Inferior parietal cortex (tissue), 1 donor: ENCODE measurements at regions not wholly inside any gene's neighbourhood (a gene's known extent, or its start where the extent isn't known, plus 50 kb on each side); places are given as distances from the start of the nearest gene placed in this dataset.

Experiments
- DNase-seq: peaks from one replicate; pipeline ENCODE4 v3.0.0-alpha.2; 2016; ENCODE audit errors: extremely low spot score

DNA sequence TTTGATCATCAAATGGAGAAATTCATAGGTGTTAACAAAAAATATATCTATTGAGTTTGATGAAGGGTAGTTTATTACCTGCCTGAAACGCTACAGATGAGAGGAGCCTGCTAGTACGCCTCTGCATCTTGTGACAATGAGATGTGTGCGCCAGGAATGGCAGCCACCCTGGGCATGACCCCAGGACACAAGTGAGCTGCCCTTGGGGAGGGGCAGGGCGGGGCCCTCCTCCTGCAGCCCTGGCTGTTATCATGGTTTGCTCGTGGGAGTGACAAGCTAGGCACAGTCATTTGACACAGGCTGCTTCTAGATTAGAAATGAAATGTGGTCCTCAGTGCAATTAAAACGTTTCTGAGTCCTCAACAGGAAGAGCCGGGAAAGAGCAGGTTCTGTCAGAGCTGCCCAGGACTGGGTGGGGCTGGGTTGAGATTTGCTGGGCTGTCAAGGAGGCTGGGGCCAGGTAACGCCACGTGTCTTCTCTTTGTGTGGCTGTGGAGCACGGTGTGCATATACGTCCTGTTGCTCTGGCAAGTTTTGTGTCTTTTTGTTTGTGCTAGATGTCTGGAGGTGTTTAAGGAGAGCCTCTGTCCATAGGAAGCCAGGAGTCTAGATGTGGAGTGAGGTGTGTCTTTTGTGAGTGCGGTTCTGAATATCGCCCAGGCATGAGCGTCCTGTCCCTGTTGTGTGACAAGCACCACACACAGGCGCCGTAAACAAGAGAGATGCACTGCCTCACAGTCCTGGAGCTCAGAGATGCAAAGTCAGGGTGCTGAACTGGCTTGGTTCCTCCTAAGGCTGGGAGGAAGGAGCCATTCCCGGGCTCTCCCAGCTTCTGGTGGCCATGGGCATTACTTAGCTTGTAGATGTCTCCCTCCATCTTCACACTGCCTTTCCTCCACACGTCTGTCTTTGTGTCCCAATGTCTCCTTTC is 129.0 kb upstream of the IRX4 start:
- no peak for DNase-seq

DNA sequence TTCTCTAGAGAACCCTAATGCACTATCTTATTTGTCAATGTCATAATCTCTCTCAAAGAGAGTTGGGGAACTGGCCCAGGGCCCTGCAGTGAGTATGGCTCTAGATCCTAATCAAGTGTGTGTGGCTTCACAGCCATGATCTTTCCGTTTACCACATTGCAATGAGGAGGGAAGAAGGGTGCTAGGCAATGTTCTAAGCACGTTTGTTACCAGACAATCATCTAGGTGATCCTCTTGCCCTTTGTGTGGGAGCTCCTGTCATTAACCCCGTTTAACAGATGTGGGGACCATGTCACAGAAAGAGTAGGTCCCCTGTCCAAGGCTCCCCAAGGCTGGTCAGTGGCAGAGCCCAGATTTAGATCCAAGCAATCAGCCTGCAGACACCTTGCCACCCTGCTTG is 128.2 kb upstream of the IRX4 start:
- no peak for DNase-seq

GRCh38 chr5:2009986-2010914 is 127.5 kb upstream of the IRX4 start:
- DNase-seq: no peak

DNA sequence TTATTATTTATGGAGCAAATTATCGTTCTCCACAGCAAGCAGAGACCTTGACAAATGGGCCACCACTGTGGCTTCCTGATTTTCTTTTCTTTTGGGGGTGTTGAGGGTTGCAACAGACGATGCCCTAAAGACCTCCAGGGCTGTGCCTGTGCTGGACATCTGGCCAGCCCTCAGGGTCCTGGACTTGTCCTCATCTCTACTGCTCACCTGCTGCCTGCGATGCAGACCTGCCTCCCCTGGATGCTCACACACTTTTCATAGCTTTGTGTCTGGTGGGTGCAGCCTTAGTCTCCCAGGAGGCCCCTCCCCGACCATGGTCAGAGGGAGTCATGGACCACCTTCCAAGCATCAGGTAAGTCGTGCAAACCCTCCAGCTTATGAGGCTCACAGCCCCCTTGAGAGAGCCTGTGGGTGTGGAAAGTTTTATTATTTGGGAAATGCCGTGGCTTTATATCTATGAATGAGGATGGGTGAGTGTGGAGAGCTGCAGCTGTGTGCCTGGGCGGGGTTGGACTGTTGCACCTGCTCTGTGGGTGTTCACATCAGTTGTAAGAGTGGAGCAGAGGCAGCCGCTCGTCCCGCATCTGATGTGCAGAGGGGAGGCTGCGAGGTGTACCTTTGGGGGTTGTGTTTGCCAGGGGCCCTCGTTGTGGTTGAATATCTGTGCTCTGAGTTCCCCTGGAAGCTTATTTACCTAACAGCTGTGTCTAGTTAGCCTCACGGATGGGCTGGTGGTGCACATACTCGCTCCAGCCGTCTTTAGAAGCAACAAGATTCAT is 126.3 kb upstream of the IRX4 start:
- no peak for DNase-seq

GRCh38 chr5:2007878-2008501 is 125.3 kb upstream of the IRX4 start:
- DNase-seq: no peak

DNA sequence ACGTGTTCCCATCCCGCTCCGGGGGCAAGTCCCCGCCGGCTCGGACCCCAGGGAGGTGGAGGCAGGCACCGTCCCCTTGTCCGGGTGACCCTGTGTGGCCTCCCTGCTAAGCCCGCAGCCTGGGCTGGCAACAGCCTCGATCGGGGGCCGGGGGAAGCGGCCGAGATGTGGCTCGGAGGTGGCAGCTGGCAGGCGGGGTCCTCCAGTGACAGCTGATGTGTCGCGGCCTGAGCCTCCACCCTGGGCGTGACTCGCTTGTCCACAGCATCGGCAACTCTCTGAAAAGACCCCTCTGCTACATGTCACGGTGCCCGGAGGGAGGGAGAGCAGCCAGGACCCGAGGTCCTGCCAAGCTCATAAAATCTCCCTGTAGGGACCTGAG is 124.8 kb upstream of the IRX4 start:
- DNase-seq: no peak

DNA sequence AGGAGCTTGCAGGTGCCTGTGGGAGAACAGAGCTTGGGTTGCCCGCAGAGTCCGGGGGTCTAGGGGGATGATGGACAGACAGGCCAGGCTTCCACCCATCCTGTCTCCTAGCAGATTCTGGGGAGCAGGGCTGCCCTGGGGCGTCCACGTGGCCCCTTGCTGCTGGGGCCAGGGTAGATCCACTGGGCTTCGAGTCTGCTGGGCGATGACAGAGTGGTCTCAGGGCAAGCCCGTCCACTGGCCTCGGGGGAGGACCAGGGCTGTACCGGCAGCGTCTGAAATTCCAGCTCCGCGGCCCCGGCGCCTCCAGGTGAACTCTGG is 124.2 kb upstream of the IRX4 start:
- DNase-seq: no peak

- DNase-seq: no peak
Observed at GRCh38 chr5:2006193-2006970, 123.7 kb upstream of the IRX4 start.

- no peak for DNase-seq
Observed at GRCh38 chr5:2005101-2006041, 122.6 kb upstream of the IRX4 start.

- DNase-seq: no peak
Observed at GRCh38 chr5:2003690-2004365, 121.1 kb upstream of the IRX4 start.

DNA sequence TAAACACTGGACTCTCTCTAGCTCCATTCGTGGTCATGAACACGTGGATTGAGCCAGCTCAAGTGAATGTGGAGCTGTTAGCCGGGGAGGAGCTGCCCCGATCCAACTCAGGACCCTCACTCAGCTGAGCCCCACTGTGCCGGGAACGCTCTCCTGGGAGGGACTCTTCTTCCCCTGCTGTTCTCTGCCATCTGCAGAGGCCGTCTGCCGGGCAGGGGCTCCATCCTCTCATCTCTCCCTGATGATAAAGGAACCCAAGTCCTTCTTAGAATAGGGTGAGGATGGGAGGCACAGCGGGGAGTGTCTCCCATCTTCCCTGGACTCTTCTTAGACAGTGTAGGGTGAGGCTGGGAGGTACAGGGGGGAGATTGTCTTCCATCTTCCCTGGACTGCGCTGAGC is 120.5 kb upstream of the IRX4 start:
- DNase-seq: no peak

DNA sequence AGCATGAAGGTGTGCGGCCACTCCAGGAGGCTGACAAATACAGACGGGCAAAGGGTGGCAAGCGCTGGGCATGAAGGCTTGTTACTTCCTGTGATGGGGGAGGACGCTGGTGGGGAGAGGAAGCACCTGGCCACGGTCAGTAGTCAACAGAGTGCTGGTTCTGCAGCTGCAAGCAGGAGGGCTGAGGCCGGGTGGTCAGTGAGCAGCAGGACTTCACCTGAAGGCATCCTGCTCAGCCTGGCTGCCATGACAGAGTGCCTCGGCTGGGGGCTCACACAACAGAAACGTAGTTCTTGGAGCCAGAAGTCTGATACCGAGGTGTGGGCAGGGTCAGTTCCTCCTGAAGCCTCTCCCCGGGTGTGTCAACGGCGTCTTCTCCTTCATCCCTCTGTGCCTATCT is 118.6 kb upstream of the IRX4 start:
- no peak for DNase-seq

- no peak for DNase-seq
Observed at GRCh38 chr5:2000591-2000990, 117.9 kb upstream of the IRX4 start.

- DNase-seq: no peak
Observed at GRCh38 chr5:1999794-2000193, 117.1 kb upstream of the IRX4 start.

DNA sequence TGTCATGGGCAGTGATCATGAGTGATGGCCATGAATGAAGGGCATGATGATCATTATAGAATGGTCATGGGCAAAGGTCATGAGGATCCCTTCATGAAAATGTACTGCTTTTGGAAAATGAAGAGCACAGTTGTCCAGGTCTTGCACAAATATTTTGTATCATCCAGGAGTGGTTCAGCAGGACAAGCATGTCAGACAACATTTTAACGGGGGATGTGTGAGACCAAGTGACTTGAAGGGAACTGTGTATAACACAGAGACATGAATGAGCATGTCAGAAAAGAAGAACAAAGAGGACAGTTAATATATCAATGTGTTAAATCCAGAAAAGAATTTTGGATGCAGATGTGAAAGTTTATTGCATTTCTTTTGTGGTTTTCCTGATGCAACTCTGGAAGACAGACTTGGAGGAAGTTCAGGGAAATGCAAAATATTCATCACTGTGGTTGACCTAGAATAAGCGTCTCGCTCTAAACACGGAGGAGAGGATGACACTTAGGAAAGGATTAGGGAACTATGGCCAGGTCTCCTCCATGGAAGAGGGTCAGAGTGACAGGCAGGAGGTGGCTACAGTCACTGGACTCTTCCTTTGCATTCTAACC is 116.1 kb upstream of the IRX4 start:
- DNase-seq: no peak

DNA sequence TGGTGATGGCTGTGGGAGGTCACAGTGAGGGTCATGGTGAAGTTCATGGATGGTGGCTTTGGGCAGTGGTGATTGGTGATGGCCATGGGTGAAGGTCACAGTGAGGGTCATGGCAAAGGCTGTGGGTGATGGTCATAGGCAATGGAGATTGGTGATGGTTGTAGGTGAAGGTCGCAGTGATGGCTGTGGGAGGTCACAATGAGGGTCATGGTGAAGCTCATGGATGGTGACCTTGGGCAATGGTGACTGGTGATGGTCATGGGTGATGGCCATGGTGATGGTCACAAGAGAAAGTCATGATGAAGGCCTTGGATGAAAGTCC is 115.6 kb upstream of the IRX4 start:
- DNase-seq: no peak

GRCh38 chr5:1997640-1998347 is 115.1 kb upstream of the IRX4 start:
- DNase-seq: no peak

DNA sequence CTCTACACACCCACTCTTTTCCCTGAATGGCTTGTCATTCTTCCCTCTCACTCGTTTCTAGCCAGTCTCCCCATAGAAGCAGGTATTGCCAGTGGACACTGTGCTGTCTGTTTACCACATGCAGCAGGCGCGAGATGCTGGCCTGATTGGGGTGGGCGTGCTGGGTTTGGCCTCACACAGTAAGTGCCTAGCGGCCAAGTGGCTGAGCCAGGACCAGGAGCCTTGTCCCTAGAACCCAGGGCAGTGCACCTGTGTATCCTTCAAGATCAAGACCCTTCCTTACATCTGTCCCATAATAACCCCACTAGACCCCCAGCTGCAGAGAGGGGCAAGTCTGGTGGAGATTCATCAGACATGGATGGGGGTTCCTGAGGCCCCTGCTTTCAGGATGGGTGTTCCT is 112.8 kb upstream of the IRX4 start:
- DNase-seq: no peak
